ENCODE measurements at regions not wholly inside any gene's neighbourhood (a gene's known extent, or its start where the extent isn't known, plus 50 kb on each side); places are given as distances from the start of the nearest gene placed in this dataset.

DNA sequence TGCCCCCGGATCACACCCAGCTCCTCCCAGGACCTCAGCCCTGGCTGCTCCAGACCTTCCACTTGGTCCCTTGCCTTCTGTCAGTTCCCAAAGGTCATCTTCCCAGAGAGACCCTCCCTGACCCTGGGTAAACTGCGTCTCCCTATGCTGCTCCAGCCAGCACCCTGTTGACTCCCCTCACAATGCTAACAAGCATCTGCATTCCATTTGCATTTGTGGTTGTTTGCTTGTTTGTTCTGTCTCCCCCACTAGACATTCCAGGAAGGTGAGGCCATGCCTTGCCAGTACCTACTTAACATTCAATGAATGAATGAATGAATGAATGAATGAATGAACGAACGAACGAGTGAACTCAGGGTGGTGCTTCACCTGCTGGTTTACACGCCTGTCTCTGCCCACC, 171.2 kb downstream of the WSCD1 start:
- TF ChIP-seq RAD21 (IDR thresholded peaks at IDR 0.05 in 1 of 2, conservative IDR thresholded peaks at IDR 0.05 in 1 of 2; ENCODE audit: low read depth in 2 of 2, low read length in 2 of 2) (no peak), EGR1 (IDR thresholded peaks at IDR 0.05; ENCODE audit: borderline replicate concordance, low read depth, low read length) (no peak)

Data from H1 (cell line).